Kasumi-1 (cell line): ENCODE measurements at regions not wholly inside any gene's neighbourhood (a gene's known extent, or its start where the extent isn't known, plus 50 kb on each side); places are given as distances from the start of the nearest gene placed in this dataset.

Source experiments
- DNase-seq, 2 experiments: peaks; one replicate each; lab custom pipeline; 2025; lab: John Stamatoyannopoulos, UW

GRCh38 chr12:90149453-90149852 lies 440.8 kb upstream of the ATP2B1 start:
- DNase-seq = no peak

GRCh38 chr12:90129366-90130030 lies 420.9 kb upstream of the ATP2B1 start:
- DNase-seq = peak in 1 of 2 experiments; percentile 20

GRCh38 chr12:90128526-90128925 lies 419.9 kb upstream of the ATP2B1 start:
- DNase-seq = no peak

- no peak for DNase-seq
Measured at GRCh38 chr12:90126125-90126524, 417.5 kb upstream of the ATP2B1 start.

- no peak for DNase-seq
Measured at GRCh38 chr12:90124914-90125313, 416.3 kb upstream of the ATP2B1 start.

- peak in 1 of 2 experiments; percentile 3 for DNase-seq
Measured at GRCh38 chr12:90124289-90124688, 415.7 kb upstream of the ATP2B1 start.

GRCh38 chr12:90122681-90123080 lies 414.0 kb upstream of the ATP2B1 start:
- DNase-seq = no peak

- DNase-seq = no peak
Measured at GRCh38 chr12:90120627-90121026, 412.0 kb upstream of the ATP2B1 start.

GRCh38 chr12:90112666-90113065 lies 404.0 kb upstream of the ATP2B1 start:
- DNase-seq = no peak

- no peak for DNase-seq
Measured at GRCh38 chr12:90111791-90112580, 403.3 kb upstream of the ATP2B1 start.

- no peak for DNase-seq
Measured at GRCh38 chr12:90106568-90106967, 397.9 kb upstream of the ATP2B1 start.

- DNase-seq = peak; percentile 60 to 76
Measured at GRCh38 chr12:90102957-90103652, 394.5 kb upstream of the ATP2B1 start.

GRCh38 chr12:90100579-90100978 lies 391.9 kb upstream of the ATP2B1 start:
- no peak for DNase-seq

- no peak for DNase-seq
Measured at GRCh38 chr12:90099288-90099687, 390.6 kb upstream of the ATP2B1 start.

GRCh38 chr12:90098132-90098779 lies 389.6 kb upstream of the ATP2B1 start:
- DNase-seq = no peak

- no peak for DNase-seq
Measured at GRCh38 chr12:90091809-90092208, 383.2 kb upstream of the ATP2B1 start.

- no peak for DNase-seq
Measured at GRCh38 chr12:90090929-90091651, 382.5 kb upstream of the ATP2B1 start.

GRCh38 chr12:90086281-90086680 lies 377.6 kb upstream of the ATP2B1 start:
- no peak for DNase-seq

- DNase-seq = no peak
Measured at GRCh38 chr12:90085494-90086274, 377.0 kb upstream of the ATP2B1 start.

- no peak for DNase-seq
Measured at GRCh38 chr12:90084018-90084417, 375.4 kb upstream of the ATP2B1 start.

GRCh38 chr12:90080616-90081015 lies 372.0 kb upstream of the ATP2B1 start:
- DNase-seq = no peak
